RPMI7951 (cell line): ENCODE measurements at regions not wholly inside any gene's neighbourhood (a gene's known extent, or its start where the extent isn't known, plus 50 kb on each side); places are given as distances from the start of the nearest gene placed in this dataset.

Experiments
- DNase-seq: peaks from one replicate; pipeline ENCODE4 v3.0.0-alpha.2; 2012; ENCODE audit warnings: low read depth

DNA sequence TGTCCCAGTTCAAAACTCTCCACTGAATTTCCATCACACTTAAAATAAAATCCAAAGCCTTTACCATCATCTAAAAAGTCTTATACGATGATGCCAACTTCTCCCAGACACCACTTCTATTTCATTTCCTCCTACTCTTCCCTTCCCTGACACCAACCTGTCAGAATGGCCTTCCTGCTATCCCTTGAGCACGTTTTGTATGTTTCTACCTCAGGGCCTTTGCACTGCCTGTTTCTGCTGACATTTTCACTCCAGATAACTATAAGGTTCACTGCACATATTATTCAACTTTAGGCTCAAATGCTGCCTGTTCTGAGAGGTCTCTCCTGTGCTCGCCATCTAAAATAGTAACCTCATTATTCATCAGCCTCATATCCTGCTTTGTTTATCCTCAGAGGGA is 269.6 kb downstream of the HTR7 start:
- DNase-seq: no peak

DNA sequence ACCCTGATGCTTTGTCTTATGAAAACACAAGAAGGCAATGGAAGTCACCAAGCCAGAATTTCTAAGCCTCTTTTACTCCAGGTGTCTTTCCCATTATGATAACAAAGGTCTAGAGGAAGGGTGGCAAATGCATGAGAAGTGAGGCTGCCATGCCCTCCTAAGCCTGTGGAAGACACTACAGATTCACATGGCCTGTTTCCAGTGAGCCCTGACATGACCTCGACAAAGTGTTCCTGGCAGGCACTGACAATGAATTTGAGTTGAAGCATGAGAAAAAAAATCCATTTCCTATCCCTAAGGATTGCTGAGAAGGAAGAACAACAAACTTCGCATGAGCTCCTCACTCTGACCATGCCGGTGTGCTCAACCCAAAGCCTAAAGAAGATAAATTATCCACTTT is 268.0 kb downstream of the HTR7 start:
- peak; percentile 10 for DNase-seq

DNA sequence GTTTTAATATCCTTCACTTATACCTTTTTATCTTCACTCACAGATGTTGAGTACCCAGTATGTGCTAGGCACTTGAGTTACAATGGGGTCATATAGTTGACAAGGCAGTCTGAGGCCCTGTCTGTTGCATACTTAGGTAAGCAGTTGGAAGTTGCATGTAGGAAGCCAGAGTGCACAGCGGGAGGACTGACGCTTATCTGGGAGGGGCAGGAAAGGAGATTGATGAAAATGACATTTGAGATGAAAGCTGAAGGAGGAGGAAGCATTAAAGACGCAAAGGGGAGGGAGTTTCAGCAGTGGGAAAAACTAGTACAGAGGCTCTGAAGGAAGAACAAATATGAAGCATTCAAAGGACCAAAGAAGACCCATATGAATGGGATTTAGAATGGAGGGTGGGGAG is 266.2 kb downstream of the HTR7 start:
- DNase-seq: no peak

DNA sequence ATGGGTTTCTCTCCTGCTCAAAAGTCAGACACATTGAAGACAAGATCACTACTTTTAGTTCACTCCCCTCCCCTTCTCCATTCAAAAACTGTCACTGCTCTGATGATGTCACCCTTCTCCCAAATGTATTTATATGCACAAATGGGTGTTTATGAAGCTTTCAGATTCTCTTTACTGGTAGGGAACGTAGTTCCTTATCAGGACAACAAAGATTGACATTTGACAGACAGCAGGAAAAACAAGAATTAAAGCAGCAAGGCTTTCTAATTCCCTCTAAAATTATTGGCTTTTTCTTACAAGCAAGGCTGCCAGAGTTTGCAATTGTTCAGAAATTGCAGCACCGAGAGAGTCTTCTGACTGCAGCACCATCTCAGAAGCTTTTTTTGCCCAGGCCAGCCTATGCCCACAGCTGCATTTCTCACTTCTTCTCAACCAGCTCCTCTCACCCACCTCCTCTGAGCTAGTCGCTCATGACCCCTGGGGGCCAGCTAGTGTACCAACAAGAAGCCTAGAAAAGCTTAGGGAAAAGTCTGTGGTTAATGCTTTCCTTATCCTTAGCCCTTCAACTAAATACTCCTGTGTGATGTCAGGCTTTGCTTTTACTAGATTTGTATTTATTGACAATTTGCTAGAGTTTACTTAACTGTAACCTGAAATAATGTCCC is 265.1 kb downstream of the HTR7 start:
- DNase-seq: peak; percentile 77

DNA sequence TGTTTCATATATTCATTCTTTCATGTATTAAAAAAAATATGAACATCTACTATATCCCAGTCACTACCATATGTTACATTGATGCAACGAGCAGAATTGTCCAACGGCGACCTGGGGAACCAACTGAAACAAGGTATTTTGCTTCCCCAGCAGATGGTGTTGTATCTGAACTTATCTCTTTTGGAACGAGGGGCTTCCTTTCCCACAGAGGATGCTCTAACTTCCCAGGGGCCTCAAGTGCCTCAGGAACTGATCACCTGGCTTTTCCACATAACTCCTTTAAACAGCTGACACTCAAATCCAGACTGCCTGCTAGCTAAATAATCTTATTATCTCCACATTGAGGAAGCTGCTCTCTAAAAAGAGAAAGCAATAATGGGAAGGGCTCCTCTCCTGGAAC is 259.3 kb downstream of the HTR7 start:
- no peak for DNase-seq

DNA sequence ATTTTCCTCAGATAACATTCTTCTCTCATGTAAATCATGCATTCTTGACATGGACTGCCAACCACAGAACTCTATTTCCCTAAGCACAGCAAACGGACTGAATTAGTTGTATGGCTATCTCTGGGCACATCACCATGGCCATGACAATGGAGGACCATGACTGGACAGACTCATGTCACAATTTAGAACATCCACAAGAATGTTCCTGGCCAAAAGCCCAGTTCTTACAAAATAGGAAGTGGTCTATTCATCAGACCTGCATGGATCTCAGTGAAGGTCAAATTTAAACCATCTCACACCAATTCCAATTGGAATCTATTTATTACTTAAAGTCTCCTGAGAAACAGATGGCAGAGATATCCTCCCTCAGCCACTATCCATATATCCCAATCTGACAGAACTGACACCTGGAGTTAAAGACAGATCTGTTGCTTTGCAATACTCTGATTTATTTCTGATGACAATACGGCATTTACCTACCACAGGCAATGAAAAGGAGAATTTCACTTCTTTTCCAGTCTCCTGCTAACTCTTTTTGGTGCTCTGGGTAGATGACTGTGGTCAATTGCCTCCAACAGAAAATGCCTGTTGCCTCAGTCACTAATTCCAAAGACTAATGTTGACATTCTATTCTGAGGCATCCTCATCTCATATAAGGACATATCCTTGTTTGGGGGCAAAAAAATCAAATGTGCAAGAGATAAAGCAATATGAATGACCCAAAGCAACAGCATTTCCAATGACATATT is 254.8 kb downstream of the HTR7 start:
- DNase-seq: peak; percentile 83

DNA sequence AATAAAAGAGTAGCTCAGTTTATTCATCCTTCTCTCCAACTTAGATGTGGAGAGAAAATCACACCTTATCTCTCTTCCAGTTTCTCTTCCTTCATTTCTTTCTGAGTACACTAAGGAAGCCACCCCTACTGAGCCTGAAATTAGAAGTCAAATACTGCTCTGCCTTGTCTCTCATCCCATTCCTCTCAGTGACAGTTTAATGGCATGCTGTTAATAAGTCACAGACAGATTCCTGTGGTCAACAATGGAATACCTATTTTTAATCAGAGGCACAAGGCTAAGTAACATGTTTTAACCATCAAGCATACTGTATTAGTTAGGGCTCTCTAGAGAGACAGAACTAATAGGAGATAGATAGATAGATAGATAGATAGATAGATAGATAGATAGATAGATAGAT is 253.2 kb downstream of the HTR7 start:
- no peak for DNase-seq

DNA sequence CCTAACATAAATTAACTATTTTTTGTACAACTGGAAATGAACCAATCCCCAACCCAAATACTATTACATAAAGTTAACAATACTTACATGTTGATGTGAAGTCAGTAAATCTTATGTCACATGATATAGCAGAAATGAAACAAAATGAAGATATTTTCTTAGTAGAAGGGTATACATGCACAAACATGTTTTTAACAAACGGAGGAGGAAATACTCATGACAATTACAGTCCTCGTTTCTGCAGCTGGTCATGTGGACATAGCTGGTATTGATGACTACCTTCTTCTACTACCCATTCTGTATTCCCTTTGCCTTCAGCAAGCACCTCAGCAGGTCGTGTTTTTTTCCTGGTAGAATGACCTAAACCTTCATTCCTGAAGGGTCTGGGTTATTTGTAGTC is 252.3 kb downstream of the HTR7 start:
- no peak for DNase-seq

DNA sequence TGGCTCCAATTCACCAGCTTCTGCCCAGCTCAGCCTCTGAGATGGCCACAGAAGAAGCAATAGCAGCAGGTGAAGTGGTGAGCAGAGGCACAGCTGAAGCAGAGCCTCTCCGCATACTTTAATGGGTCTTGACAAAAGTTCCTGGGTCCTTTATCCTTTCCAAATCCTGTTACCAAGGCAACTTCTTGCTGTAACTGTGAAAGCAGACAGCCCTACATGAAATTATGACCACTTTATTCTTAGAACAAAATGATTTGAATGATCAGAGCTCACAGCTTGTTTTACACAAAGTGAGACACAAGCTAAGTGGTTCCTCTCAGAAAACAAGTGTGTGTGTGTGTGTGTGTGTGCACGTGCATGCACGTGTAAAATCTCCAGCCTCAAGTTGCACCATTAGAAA is 245.6 kb downstream of the HTR7 start:
- DNase-seq: no peak

DNA sequence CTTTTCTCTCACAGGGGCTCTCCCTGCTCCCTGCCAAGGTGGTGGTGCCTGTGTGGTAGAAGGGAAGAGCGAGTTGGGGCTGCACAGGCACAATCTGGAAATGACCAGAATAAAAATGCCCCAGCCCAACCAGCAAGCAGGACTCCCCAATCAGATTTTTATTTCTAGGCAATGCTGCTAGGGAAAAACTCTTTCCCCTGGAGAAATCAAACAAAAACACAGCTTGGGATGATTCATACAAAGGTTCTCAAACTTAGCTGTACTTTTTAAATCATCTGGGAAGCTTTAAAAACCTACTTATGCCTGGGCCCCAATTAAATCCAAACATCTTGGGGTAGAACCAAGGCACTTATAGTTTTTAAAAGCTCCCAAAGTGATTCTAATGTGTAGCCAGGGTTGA is 243.2 kb downstream of the HTR7 start:
- DNase-seq: no peak

DNA sequence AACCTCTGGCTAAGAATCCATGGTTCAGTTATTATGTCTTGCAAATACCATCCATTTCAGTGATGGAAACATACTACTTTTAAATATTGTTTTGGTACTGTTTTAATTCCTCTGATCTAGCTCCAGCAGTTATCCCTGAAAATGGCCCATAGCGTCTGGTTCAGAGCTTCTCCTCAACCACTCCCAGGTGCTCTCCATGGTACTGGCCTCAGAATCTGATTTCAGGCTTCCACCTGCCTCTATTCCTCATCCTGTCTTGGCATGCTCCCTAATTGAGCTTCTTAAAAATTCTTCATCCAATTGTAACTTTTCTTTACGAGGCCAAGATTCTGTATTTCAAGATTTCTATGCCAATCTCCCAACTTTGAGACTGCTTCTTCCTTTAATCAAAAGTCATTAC is 236.3 kb downstream of the HTR7 start:
- DNase-seq: peak; percentile 28

DNA sequence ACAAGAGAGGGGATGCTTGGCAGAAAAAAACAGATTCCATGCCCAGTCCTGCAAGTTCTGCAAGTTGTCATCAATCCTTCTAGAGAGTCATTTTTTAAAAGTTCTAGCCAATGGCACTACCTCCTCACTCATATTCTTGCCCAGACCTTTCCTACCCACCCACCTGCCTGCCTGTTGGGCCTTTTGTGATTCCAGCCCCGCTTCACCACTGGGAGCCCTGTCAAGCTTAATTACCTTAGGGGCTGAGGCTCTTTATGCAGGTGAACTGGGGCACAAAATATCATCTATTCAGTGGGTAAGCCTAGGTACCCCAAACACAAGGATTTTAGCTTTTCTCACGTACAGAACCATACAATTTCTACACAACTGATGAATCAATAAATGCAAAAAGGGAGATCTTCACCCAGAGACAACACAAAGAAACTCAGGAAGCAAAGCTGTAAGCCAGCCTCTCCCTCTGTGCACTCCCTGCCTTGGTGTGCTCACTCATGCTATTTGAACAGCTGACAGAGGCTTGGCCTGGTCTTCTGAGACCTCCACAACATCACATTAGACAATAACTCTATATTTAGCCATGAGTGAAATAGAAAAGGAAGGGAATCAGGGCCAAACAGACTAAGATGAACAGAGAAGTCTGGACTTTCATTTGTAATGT is 222.6 kb downstream of the HTR7 start:
- no peak for DNase-seq

DNA sequence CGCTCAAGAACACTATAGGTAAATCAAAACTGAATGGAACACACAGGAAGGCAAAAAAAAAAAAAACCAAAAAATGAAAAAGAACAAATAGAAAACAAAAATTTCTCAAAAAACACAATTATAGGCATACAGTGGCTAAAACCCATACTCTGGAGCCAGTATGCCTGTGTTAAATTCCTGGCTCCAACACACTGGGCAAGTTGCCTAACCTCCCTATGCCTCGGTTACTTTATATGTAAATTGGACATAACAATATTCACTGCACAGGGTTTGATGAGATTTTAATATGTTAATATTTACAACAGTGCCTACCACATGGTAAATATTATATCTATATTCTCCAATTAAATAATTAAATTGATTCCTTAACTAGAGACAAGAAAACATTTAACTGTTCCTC is 217.1 kb downstream of the HTR7 start:
- DNase-seq: no peak

DNA sequence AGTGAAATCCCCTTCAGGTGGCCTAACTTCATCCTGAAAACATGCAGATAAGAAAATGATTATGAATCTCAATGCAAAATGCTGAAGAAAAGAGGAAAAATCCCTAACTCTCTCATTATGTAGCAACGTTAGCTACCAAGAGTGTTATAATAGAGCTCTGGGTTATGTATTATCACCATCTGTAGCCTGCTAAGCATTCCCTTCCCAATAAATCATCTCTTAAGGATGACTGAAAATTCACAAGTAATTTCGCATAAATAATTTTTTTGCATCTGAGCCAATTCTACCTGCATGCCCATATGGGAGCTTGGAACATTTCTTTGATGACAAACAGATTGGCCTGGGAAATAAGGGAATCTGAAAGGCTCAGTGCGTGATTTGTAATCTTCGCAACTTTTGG is 216.1 kb downstream of the HTR7 start:
- no peak for DNase-seq

DNA sequence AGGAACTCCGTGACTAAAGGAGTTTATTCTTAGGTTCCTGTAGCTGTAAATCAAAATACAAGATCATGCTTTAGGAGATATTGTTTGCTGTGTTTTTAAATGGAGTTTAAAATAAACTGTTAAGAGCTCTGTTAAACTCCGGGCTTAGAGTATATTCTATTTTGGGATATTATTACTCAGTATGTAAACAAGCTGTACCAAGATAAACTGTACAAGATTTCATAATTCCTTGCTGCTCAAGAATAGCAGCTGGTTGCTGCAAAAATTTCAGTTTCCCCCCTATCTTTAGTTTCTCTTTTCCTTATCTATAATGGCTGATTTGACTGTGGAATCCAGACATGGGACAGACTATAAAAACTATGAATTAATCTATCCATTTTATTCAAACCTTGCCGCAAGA is 215.7 kb downstream of the HTR7 start:
- DNase-seq: peak; percentile 2

DNA sequence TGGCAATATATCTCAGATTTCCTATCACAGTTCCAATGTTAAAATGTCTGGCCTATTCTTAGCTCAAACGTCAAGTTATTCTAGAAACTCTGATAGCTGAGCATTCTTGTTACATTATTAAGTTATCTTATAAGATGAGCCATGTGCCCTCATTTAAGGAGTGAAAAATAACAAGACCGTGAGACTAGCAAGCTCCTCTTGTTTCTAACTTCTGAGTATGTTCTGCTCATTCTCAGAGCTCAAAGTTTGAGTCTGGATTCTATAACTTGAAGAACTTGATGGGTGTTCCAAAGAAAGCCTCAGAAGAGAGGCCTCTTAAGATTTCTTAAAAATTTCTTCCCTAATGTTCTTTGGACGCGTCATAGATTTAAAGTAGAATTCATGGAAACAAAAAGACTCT is 215.2 kb downstream of the HTR7 start:
- DNase-seq: no peak

DNA sequence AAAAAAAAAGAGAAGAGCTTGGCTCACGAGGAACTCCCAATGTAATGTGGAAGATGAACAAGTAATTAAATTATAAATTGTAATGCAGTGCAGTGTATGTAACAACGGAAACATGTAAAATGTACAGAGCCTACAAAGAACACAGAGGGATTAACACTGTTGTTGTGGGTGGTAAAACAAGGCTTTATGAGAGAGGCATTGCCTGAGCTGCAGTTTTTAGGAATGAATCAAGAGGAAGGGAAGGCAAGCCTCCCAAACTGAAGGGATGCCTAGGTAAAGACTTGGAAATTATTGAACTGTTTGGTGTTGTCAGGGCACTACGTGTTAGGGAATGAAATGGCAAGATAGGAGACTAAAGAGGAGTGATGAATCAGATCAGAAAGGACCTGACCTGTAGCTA is 213.7 kb downstream of the HTR7 start:
- DNase-seq: no peak

DNA sequence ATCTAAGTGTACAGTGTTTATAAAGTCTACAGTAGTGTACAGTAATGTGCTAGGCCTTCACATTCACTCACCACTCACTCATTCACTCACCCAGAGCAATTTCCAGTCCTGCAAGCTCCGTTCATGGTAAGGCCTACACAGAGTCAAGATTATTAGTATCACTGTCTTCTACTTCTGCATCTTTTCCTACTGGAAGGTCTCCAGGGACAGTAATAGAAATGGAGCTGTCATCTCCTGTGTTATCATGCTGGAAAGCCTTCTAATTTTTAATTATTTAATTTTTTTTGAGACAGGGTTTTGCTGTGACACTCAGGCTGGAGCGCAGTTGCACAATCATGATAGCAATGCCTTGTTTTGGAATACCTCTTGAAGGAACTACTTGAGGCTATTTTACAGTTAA is 207.0 kb downstream of the HTR7 start:
- DNase-seq: no peak

DNA sequence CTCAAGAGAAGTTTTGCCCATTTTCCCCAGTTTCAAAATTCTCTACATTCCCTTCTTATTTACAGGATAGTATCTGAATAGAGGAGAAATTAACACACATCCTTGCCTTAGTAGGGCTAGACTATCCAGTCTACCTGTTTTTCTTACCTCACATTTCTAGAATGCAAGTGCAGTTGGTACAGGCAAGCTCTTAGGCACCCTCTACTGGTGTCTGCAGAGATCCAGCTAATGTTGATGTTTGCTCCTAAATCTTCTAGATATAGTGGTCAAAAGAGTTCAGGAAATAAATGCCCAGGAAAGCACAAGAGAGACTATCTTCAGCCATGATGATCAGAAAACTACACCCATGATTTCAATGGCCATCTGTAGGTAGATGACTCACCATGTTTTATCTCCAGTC is 205.3 kb downstream of the HTR7 start:
- peak; percentile 19 for DNase-seq

DNA sequence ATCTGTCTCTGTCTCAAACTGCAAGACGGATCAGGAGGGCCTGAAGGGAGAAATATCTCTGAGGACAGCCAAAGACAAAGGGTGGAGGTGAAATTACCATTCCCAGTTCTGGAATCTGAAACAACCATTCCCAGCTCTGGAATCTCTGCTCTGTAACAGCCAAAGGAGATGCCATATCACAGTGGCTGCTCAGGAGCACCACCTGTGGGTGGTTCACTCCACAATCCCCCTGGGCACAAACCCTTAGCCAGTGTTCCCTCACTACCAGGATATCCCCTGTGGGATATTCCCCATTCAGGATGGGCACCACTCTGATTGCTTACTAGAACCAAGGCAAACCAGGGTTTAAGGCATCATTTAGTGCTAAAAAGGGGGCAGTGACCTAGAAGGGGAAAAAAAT is 199.0 kb downstream of the HTR7 start:
- DNase-seq: no peak

DNA sequence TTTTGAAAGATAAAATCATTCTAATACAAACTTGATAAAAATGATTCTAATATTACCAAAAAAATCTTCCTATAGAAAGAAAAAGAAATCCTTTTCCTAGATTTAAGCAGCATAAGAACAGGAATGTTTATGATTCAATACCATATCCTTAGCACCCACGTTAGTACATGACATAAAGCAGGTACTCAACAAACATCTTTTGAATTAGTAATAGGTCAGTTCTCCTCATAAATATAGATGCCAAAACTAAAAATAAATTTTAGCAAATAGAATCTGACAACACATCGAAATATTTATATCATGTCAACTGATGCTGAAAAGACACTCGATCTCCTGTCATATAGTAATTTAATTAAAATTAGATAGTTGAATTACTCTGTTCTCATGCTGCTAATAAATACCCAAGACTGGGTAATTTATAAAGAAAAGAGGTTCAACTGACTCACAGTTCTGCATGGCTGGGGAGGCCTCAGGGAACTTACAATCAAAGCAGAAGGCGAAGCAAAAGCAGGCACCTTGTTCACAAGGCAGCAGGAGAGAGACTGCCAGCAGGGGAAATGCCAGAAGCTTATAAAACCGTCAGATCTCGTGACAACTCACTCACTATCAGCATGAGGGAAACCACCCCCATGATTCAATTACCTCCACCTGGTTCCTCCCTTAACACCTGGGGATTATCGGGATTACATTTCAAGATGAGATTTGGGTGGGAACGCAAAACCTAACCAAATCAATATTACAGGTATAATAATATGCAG is 191.8 kb downstream of the HTR7 start:
- DNase-seq: no peak

DNA sequence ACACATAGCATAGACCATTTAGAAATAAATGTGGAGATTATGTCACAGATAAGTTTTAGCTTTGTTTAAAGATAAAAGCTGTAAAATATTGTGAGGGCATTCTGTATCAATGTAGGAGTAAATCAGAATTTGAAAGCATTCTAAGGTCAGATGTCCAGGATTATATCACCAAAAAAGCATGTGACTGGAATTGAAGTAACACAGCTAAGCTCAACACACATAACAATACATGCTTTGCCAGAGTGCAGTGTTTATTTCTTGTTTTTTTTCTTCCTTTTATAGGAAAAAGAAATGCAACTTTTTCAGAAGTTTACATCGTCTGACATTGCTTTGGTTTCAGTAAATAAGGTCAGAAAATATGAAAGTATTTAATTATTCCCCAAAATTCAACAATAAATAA is 183.4 kb downstream of the HTR7 start:
- no peak for DNase-seq

DNA sequence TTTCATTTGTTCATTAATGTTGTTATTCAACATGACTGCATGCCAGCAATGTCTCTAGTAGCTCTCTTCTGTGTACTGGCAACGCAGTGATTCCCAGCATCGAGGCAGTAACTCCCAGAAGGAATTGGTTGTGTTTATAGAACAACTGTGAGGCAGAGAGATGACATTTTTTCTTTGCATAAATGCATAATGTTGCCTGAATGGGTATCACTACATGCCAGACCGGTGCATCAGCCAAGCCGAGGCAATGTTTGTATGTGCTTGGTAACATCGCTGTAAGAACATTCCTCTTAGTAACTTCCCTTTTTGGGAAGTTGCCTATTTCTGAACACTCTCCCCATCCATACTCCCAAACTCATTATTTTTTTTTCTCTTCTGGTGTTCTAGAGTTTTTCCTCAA is 182.9 kb downstream of the HTR7 start:
- peak; percentile 71 for DNase-seq
